Neural progenitor cell (in vitro differentiated cells): ENCODE measurements at regions not wholly inside any gene's neighbourhood (a gene's known extent, or its start where the extent isn't known, plus 50 kb on each side); places are given as distances from the start of the nearest gene placed in this dataset.

Experiments
- CTCF ChIP-seq: fragments of 200-600 bp; sonication (generic); IDR thresholded peaks from 2 replicates; pipeline ENCODE4 v1.5.1; 2017; ENCODE audit warnings: antibody characterized with exemption, mild to moderate bottlenecking
- EZH2 ChIP-seq: fragments of 200-600 bp; sonication (generic); IDR thresholded peaks from 2 replicates; pipeline ENCODE4 v1.6.1; 2017; ENCODE audit warnings: antibody characterized with exemption, mild to moderate bottlenecking, moderate library complexity

GRCh38 chr9:38276771-38277439 lies 115.6 kb upstream of the ALDH1B1 start:
- TF ChIP-seq CTCF (no peak), EZH2 (no peak)
